NCI-H82 treated with DMSO at 0.1 percent for 48 hours (cell line): ENCODE measurements at regions not wholly inside any gene's neighbourhood (a gene's known extent, or its start where the extent isn't known, plus 50 kb on each side); places are given as distances from the start of the nearest gene placed in this dataset.
A peak's percentile ranks its signal among the peaks of the same experiment; 100 is the strongest.

ENCODE experiments used
- DNase-seq: peaks from one replicate; lab custom pipeline; 2025; ENCODE audit not compliant: unreplicated experiment; lab: John Stamatoyannopoulos, UW

DNA sequence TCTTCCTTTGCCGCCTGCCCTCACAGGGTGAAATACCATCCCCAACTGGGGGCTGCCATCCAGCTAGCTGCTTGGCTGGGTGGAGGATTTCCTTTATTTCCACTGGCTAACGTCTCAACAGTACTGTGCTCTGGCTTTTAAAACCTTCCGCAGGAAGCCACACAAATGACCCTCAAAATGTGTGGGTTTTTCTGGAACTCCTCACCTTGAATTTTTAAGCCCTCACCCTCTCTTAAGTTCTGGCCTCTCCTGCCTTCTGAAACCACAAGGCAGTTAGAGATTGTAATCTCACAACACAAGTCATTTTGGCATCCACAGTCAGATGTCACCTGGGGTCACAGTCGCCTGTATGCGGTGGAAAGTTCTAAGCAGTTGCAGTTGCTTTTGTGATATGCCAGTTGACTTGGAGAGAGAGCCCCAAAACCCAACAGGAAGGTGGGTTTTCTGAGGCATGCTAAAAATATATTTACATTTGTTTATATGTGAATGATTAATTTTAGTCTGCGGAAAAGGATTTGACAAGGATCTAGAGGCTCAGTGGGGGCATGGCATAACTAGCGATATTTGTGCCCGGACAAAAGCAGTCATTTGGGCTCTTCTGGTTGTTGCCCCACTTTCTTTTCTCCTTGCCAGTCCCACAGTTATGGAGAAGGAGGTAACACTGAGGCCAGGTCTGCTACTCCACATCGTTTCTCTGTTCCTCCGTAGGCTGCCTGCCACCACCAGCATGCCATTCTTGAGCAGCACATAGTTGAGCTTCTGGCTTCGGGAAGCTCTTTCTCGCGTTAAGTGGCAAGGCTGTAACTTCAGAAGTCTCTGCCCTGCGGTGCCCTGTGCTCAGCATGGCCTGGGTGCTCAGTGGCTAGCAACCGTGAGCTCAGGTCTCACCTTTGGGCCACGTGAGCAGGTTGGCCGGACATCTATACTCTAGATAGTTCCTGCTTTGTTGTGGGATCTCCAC lies 335.3 kb downstream of the CD83 start:
- DNase-seq: no peak

GRCh38 chr6:14453712-14454472 lies 336.3 kb downstream of the CD83 start:
- DNase-seq: no peak

- no peak for DNase-seq
Measured at GRCh38 chr6:14454473-14454775, 336.9 kb downstream of the CD83 start.

DNA sequence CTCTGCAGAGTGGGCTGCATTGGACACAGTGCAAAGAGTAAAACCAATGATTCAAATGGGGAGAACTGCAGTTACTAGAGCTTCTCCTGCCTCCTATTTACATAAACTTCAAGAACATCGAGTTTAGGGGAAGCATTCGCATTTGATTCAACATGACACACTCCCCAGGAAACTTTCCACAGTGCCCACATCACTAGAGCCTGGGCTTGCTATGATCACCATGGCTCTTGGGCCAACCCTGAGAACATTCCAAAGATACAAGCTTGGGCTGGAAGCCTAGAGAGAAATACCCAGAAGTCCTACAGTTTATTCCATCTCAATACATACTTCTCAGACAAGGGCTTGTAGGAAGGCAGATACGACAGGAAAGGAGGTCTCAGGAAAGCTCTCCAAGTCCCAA lies 337.9 kb downstream of the CD83 start:
- DNase-seq: no peak

- no peak for DNase-seq
Measured at GRCh38 chr6:14455876-14456648, 338.5 kb downstream of the CD83 start.

DNA sequence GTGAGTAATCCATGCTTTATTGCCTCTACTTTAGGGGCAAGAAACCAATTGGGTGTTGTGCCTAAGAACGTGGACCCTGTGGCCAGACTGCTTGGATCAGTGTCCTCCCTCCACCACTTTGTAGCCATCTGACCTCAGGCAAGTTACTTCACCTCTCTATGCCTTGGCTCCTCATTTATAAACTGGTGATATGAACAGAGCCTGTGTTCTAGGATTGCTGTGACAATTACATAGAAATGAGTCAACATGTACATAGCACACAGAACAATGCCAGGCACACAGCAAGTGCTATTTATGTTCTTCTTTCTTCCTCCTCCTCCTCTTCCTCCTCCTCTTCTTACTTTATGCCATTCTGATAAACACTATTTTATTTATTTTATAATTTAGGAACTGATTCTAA lies 339.4 kb downstream of the CD83 start:
- DNase-seq: no peak

DNA sequence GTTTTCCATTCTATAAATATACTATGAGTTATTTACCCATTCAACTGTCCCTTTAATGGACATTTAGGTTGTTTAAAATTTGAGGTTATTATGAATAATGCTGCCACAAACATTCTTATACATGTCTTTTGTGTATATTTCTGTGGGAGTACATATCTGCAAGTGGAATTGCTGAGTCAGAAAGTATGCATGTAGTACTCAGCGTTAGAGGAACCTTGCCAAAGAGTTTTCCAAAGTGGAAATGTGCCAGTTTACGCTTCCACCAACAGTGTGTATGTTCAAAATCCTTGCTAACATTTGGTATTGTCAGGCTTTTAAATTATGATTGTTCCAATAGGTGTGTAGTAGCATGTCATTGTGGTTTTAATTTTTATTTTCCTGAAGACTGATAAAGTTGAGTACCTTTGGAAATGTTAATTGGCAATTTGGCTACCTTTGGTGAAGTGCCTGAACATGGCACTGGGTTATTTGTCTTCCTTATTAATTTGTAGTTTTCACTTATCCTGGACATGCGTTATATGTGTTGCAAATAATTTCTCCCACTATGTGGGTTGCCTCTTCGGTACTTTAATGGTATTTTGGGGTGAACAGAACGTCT lies 341.2 kb downstream of the CD83 start:
- DNase-seq: no peak

DNA sequence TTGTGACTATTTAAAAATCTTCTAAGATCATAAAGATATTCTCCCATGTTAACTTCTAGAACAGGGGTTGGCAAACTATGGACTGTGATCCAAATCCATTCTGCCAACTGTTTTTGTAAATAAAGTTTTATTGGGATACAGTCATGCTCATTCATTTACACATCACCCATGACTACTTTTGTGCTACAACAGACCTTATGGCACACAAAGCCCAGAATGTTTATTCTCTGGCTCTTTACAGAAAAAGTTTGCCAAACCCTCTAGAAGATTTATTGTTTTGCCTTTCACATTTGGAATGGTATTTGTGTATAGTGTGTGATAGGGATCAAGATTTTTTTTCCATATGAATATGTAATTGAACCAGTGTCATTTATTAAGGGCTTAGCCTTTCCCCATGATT lies 341.7 kb downstream of the CD83 start:
- no peak for DNase-seq

GRCh38 chr6:14460556-14460955 lies 343.0 kb downstream of the CD83 start:
- DNase-seq: no peak

DNA sequence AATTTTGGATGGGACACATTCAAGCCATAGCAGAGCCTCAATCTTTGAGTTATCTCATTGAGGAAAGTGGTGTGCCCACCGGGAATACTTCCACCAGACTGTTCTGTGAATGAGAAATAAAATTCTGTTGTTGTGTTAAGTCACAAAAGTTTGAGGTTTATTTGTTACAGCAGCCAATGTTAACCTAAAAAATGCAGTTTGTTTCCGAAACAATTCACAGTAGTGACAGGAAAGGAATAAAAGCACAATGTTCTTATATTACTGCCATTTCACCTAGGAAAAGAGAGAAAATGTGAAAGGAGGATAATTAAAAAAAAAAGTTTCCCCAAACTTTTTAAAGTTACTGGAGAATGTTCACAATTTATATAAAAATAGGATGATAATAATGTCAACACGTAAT lies 344.6 kb downstream of the CD83 start:
- no peak for DNase-seq

- DNase-seq: no peak
Measured at GRCh38 chr6:14462566-14462965, 345.0 kb downstream of the CD83 start.

DNA sequence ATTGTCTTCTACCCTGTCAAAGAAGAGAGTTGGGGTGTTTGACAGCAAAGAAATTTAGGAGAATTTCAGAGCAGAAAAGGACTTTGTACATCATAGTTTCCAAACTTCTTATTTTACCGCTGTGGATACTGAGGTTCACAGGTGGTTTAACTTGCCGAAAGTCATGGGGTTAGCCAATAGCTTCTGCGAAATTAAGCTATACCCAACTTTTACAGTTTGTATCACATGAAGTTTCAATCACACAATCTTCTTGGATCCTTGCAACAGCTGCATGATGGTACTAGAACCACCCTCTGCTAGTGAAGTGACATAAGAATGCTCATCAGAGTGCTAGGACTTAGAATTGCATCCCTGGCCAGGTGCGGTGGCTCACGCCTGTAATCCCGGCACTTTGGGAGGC lies 345.5 kb downstream of the CD83 start:
- no peak for DNase-seq

GRCh38 chr6:14464055-14464454 lies 346.5 kb downstream of the CD83 start:
- no peak for DNase-seq

GRCh38 chr6:14464716-14465115 lies 347.1 kb downstream of the CD83 start:
- DNase-seq: no peak

GRCh38 chr6:14466278-14466677 lies 348.7 kb downstream of the CD83 start:
- DNase-seq: no peak

- no peak for DNase-seq
Measured at GRCh38 chr6:14467591-14467990, 350.0 kb downstream of the CD83 start.

- DNase-seq: peak; percentile 9
Measured at GRCh38 chr6:14468647-14469321, 351.2 kb downstream of the CD83 start.

- DNase-seq: no peak
Measured at GRCh38 chr6:14470101-14470500, 352.5 kb downstream of the CD83 start.

DNA sequence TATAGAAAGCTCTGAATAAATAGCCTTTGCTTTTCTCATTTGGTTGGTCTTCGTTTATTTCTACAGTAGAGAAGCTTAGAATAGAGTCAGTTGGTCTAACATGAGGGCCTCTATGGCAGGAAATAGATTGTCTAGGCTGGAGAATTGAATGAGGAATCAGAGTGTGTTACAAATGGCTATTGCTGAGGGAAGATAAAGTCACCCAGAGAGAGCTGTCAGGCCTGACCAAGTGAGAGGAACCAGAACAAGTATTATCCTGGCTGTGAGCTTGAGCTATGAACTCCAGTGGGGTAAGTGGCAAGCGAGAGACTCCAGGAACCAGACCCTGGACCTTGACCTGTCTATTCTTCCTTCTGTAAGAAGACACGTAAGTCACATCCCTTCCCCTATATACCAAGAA lies 353.1 kb downstream of the CD83 start:
- DNase-seq: no peak

DNA sequence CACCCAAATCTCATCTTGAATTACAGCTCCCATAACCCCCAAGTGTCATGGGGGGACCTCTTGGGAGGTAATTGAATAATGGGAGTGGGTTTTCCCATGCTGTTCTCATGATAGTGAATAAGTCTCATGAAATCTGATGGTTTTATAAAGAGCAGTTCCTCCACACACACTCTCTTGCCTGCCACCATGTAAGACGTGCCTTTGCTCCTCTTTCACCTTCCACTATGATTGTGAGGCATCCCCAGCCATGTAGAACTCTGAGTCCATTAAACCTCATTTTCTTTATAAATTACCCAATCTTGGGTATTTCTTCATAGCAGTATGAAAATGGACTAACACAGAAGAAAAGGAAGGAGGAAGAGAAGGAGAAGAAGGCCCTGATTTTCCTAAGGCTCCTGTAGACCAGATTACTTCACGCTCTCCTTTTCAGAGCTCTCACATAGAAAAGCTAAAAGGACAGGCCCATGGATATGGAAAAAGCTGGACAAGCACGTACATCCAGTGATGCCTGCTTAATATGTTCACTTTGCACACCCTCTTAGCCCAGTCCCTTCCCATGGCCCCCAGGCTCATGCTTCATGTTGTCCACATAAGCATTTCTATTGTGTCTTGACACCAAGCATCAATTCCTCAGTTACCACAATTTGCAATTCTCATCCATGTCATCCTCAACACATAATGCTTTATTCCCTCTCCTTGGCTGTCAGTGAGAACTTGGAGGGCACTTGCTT lies 354.8 kb downstream of the CD83 start:
- DNase-seq: no peak
